H4 (cell line): ENCODE measurements at regions not wholly inside any gene's neighbourhood (a gene's known extent, or its start where the extent isn't known, plus 50 kb on each side); places are given as distances from the start of the nearest gene placed in this dataset.
"Not testable (repeated sequence)": the region's sequence is repeated elsewhere in the genome, so short reads cannot be mapped to it uniquely, and the experiment has no call there.

Experiments
- DNase-seq: peaks from one replicate; pipeline ENCODE4 v3.0.0-alpha.2; 2015; ENCODE audit warnings: low spot score

- DNase-seq, result no peak
These were observed 225.0 kb downstream of the CYP26B1 start for GRCh38 chr2:71922499-71923142.

GRCh38 chr2:71922091-71922490, 225.6 kb downstream of the CYP26B1 start:
- no peak for DNase-seq

- not testable (repeated sequence) for DNase-seq
These were observed 226.8 kb downstream of the CYP26B1 start for GRCh38 chr2:71920819-71921218.

- no peak for DNase-seq
These were observed 228.0 kb downstream of the CYP26B1 start for GRCh38 chr2:71919708-71920107.

- DNase-seq, result no peak
These were observed 237.4 kb downstream of the CYP26B1 start for GRCh38 chr2:71910277-71910676.

GRCh38 chr2:71908798-71909197, 238.9 kb downstream of the CYP26B1 start:
- DNase-seq, result no peak

- DNase-seq, result no peak
These were observed 240.2 kb downstream of the CYP26B1 start for GRCh38 chr2:71907503-71907902.

GRCh38 chr2:71906357-71906973, 241.2 kb downstream of the CYP26B1 start:
- no peak for DNase-seq

GRCh38 chr2:71905205-71905604, 242.5 kb downstream of the CYP26B1 start:
- no peak for DNase-seq

- DNase-seq, result no peak
These were observed 243.8 kb downstream of the CYP26B1 start for GRCh38 chr2:71903841-71904240.

- no peak for DNase-seq
These were observed 246.2 kb downstream of the CYP26B1 start for GRCh38 chr2:71901466-71901865.

GRCh38 chr2:71898851-71899681, 248.6 kb downstream of the CYP26B1 start:
- no peak for DNase-seq

GRCh38 chr2:71898375-71898774, 249.3 kb downstream of the CYP26B1 start:
- no peak for DNase-seq

- no peak for DNase-seq
These were observed 249.8 kb downstream of the CYP26B1 start for GRCh38 chr2:71897836-71898235.

- no peak for DNase-seq
These were observed 250.6 kb downstream of the CYP26B1 start for GRCh38 chr2:71897137-71897480.

GRCh38 chr2:71896385-71897136, 251.1 kb downstream of the CYP26B1 start:
- no peak for DNase-seq

GRCh38 chr2:71895320-71896161, 252.1 kb downstream of the CYP26B1 start:
- no peak for DNase-seq

GRCh38 chr2:71894261-71894660, 253.4 kb downstream of the CYP26B1 start:
- no peak for DNase-seq

GRCh38 chr2:71893646-71894045, 254.0 kb downstream of the CYP26B1 start:
- DNase-seq, result no peak

GRCh38 chr2:71892896-71893295, 254.8 kb downstream of the CYP26B1 start:
- no peak for DNase-seq

- no peak for DNase-seq
These were observed 255.3 kb downstream of the CYP26B1 start for GRCh38 chr2:71892423-71892730.
